ENCODE measurements at regions not wholly inside any gene's neighbourhood (a gene's known extent, or its start where the extent isn't known, plus 50 kb on each side); places are given as distances from the start of the nearest gene placed in this dataset.
"Not testable (repeated sequence)": the region's sequence is repeated elsewhere in the genome, so short reads cannot be mapped to it uniquely, and the experiment has no call there.

GRCh38 chr3:127438371-127438770 lies 150.5 kb upstream of the PRR20G start:
- no peak overlapping the region for H3K9ac ChIP-seq (ENCODE audit: low read length)
- no peak overlapping the region for H2AFZ ChIP-seq (ENCODE audit: low read length)
- H3K27me3 ChIP-seq (ENCODE audit: insufficient read depth, low read length): no peaks in the 10 kb centered on the region
- H3K4me3 ChIP-seq (ENCODE audit: low read depth, low read length, poor library complexity, severe bottlenecking): no peak overlapping the region
- no peak for TF ChIP-seq EZH2 (IDR thresholded peaks at IDR 0.05; ENCODE audit: borderline replicate concordance, low read length)
- TF ChIP-seq CTCF (IDR thresholded peaks at IDR 0.05; ENCODE audit: low read length): no peak
- H3K9me2 ChIP-seq (ENCODE audit: low read depth, low read length): no peaks in the 10 kb centered on the region
- no peaks in the 10 kb centered on the region for H4K20me1 ChIP-seq (ENCODE audit: insufficient read depth, low read length)
- no peaks in the 10 kb centered on the region for H3K9me3 ChIP-seq (ENCODE audit: low read length)
- H3K4me1 ChIP-seq (ENCODE audit: insufficient read depth, low read length, severe bottlenecking): no peaks in the 10 kb centered on the region
- no peak overlapping the region for H3K4me2 ChIP-seq (ENCODE audit: low read length)
- H3K79me2 ChIP-seq (ENCODE audit: insufficient read depth, low read length): no peaks in the 10 kb centered on the region
- H3K27ac ChIP-seq (ENCODE audit: low read depth, low read length, poor library complexity, severe bottlenecking): no peak overlapping the region
- no peaks in the 10 kb centered on the region for H3K36me3 ChIP-seq (ENCODE audit: insufficient read depth, low read length)
- H3F3A ChIP-seq (ENCODE audit: insufficient read depth, low read length): no peaks in the 10 kb centered on the region

GRCh38 chr3:127435299-127435698 lies 147.5 kb upstream of the PRR20G start:
- not testable (repeated sequence) for H3K4me3 ChIP-seq (ENCODE audit: low read depth, low read length, poor library complexity, severe bottlenecking); H3K36me3 ChIP-seq (ENCODE audit: insufficient read depth, low read length); H3K27ac ChIP-seq (ENCODE audit: low read depth, low read length, poor library complexity, severe bottlenecking); H3K79me2 ChIP-seq (ENCODE audit: insufficient read depth, low read length); H3F3A ChIP-seq (ENCODE audit: insufficient read depth, low read length); H3K9ac ChIP-seq (ENCODE audit: low read length); H3K27me3 ChIP-seq (ENCODE audit: insufficient read depth, low read length); H3K9me2 ChIP-seq (ENCODE audit: low read depth, low read length); H3K9me3 ChIP-seq (ENCODE audit: low read length); H2AFZ ChIP-seq (ENCODE audit: low read length); H3K4me1 ChIP-seq (ENCODE audit: insufficient read depth, low read length, severe bottlenecking); H3K4me2 ChIP-seq (ENCODE audit: low read length); H4K20me1 ChIP-seq (ENCODE audit: insufficient read depth, low read length)

- Histone ChIP-seq H4K20me1 (ENCODE audit: insufficient read depth, low read length) (no peaks in the 10 kb centered on the region), H3K36me3 (ENCODE audit: insufficient read depth, low read length) (no peaks in the 10 kb centered on the region), H3K4me3 (ENCODE audit: low read depth, low read length, poor library complexity, severe bottlenecking) (no peak overlapping the region), H3K9ac (ENCODE audit: low read length) (no peak overlapping the region), H3K27me3 (ENCODE audit: insufficient read depth, low read length) (no peaks in the 10 kb centered on the region), H3K9me3 (ENCODE audit: low read length) (no peaks in the 10 kb centered on the region), H3K4me1 (ENCODE audit: insufficient read depth, low read length, severe bottlenecking) (no peaks in the 10 kb centered on the region), H3K4me2 (ENCODE audit: low read length) (no peak overlapping the region), H3K79me2 (ENCODE audit: insufficient read depth, low read length) (no peaks in the 10 kb centered on the region), H2AFZ (ENCODE audit: low read length) (no peak overlapping the region), H3K9me2 (ENCODE audit: low read depth, low read length) (no peaks in the 10 kb centered on the region), H3F3A (ENCODE audit: insufficient read depth, low read length) (no peaks in the 10 kb centered on the region), H3K27ac (ENCODE audit: low read depth, low read length, poor library complexity, severe bottlenecking) (no peak overlapping the region)
- TF ChIP-seq EZH2 (IDR thresholded peaks at IDR 0.05; ENCODE audit: borderline replicate concordance, low read length) (no peak), CTCF (IDR thresholded peaks at IDR 0.05; ENCODE audit: low read length) (no peak)
These were observed 143.2 kb upstream of the PRR20G start for GRCh38 chr3:127431066-127431465.

- Histone ChIP-seq H3F3A (ENCODE audit: insufficient read depth, low read length) (no peaks in the 10 kb centered on the region), H3K4me2 (ENCODE audit: low read length) (no peak overlapping the region), H3K9me3 (ENCODE audit: low read length) (no peaks in the 10 kb centered on the region), H3K9me2 (ENCODE audit: low read depth, low read length) (no peaks in the 10 kb centered on the region), H3K27ac (ENCODE audit: low read depth, low read length, poor library complexity, severe bottlenecking) (no peak overlapping the region), H4K20me1 (ENCODE audit: insufficient read depth, low read length) (no peaks in the 10 kb centered on the region), H3K4me3 (ENCODE audit: low read depth, low read length, poor library complexity, severe bottlenecking) (no peak overlapping the region), H3K9ac (ENCODE audit: low read length) (no peak overlapping the region), H3K36me3 (ENCODE audit: insufficient read depth, low read length) (no peaks in the 10 kb centered on the region), H3K4me1 (ENCODE audit: insufficient read depth, low read length, severe bottlenecking) (no peaks in the 10 kb centered on the region), H3K27me3 (ENCODE audit: insufficient read depth, low read length) (no peaks in the 10 kb centered on the region; the same call in 1 of the 2 replicates), H2AFZ (ENCODE audit: low read length) (no peak overlapping the region), H3K79me2 (ENCODE audit: insufficient read depth, low read length) (no peaks in the 10 kb centered on the region)
- TF ChIP-seq CTCF (IDR thresholded peaks at IDR 0.05; ENCODE audit: low read length) (no peak), EZH2 (IDR thresholded peaks at IDR 0.05; ENCODE audit: borderline replicate concordance, low read length) (no peak)
These were observed 140.6 kb upstream of the PRR20G start for GRCh38 chr3:127428344-127428997.

Data from OCI-LY1 (cell line).